HG02623 (cell line): ENCODE measurements at regions not wholly inside any gene's neighbourhood (a gene's known extent, or its start where the extent isn't known, plus 50 kb on each side); places are given as distances from the start of the nearest gene placed in this dataset.
"Not testable (repeated sequence)": the region's sequence is repeated elsewhere in the genome, so short reads cannot be mapped to it uniquely, and the experiment has no call there.

Experiments used
- ATAC-seq: cut with Tn5 transposase; IDR thresholded peaks from one replicate; pipeline ENCODE4 v1.9.1; 2021; ENCODE audit warnings: moderate library complexity; ENCODE audit not compliant: unreplicated experiment

DNA sequence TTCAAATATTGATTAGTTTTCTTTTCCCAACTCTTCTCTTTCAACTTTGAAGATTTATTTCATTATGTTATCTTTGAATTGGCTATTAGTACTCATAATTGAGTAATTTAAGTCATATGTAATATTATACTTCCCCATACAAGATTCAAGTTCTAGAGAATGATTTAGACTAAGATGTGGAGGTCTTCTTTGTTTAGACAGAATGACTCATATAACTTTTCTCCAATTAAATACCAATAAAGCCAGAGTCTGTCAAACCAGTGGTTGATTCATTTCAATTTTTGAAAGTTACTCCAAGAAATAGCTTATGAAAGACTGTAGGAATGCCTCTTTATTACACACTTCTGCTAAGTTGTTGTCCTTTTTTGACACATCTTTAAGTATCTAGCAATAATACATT, 115.8 kb upstream of the SLC35F3 start:
- no peak for ATAC-seq

DNA sequence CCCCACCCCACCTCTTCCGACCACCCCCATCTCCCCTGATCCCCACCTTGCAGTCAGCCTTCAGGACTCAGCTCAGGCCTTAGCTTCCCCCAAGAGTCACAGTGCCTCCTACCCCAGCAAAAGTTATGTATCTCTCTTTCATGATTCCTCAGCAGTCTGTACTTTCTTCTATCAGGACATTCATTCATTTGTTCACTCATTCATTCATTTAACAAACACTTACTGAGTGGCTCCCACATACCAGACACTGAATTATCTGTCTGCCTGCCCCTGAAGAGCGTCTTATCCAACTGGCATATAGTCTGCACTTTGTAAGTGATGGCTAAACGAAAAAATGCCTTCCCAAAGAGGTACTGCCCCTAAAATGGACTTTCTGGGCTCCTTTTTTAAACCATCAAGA, 114.4 kb upstream of the SLC35F3 start:
- ATAC-seq = no peak

DNA sequence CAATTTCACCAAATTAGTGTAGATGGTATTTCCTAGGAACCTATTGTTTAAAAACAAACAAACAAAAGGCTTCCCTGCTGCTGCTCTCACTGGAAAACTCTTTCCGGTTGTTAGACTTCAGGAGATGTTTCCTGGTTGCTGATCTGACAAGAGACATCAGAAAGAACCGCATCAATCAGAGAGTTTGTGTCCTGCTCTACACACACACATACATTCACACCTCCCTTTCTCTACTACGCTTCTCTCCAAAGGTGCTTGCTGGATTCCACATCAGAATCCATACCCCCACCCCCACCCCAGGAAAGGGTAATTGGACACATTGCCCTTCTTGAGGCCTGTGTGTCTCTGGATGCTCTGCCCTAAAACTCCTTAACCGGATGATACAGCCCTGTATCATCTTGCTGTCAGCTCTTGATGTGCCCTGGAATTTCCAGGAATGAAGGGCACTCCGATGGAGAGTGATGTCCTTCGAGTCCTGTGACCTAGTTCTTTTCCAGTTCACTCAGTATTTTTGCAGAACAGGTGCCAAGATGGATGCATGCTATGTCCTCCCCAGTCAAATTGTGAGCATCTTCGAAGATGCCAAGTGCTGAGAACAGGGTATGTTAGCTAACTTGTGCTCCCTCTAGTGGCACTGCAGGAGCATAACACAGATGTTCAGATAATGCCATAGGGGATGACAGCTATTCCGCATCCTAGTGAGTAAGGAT, 113.7 kb upstream of the SLC35F3 start:
- ATAC-seq = peak; percentile 96

DNA sequence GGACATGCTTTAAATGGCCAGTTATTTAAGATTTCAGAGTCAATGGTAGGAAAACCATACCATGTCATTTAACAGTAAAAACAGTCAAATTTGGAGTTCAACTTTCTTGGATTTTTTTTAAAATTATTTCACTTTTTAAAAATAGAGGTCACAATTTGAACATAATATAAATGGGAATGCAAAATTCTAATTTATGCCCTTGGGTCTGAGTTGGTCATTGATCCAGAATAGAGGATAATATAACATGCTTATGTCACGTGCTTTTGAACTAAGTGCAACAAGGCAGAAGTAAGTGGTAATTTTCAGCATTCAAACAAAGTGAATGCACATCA, 113.1 kb upstream of the SLC35F3 start:
- ATAC-seq = no peak

DNA sequence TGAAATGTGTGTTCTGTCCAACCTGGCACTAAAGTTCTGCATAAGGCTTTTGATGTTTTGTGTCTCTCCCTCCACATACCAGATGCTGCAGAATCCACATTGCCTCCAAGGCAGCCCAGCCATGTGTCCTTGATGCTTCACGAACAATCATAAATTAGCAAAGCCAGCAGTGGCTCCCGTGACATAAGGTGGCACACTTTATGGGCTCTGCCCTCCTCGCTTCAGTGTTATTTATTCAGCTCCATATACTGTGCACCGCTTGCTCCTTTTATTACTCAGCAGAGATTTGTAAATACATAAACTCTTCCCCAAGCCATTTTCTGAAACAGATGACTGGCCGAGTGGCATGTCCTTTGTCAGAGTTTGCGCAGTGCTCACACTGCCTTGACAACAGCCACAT, 112.8 kb upstream of the SLC35F3 start:
- no peak for ATAC-seq

DNA sequence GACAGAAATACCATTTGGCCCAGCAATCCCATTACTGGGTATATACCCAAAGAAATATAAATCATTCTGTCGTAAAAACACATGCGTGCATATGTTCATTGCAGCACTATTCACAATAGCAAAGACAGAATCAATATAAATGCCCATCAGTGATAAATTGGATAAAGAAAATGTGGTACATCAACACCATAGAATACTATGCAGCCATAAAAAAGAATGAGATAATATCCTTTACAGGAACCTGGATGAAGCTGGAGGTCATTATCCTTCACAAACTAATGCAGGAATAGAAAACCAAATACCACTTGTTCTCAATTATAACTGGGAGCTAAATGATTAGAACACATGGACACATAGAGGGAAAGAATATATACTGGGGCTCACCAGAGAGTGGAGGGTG, 109.6 kb upstream of the SLC35F3 start:
- ATAC-seq = no peak

DNA sequence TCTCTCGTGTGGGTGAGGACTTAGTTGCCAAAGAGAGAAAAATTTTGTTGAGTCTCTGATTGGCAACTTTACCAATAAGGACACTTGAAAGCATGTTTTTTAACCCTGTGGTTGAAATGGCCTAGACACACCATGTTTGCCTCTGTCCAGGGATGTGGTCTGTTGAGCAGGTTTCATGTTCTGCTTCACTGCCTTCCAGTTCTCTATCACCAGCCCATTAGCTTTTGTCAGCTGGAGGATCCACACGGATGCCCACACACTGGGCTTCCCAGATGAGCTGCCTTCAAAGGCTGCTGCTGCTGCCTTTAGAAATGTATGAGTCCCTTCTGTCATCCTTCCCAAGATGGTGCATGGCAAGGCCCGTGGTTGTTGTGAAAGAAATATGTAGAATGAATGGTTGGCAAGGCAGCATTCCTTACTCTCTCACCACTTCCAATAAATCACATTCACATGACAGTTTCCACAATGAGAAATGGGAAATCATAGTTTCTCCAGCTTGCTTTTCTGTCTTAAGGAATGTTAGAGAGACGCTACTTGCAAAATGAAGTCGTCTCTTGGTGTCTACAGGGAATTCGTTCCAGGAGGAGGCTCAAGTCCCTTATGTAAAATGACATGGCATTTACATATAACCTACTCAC, 108.2 kb upstream of the SLC35F3 start:
- ATAC-seq = no peak

DNA sequence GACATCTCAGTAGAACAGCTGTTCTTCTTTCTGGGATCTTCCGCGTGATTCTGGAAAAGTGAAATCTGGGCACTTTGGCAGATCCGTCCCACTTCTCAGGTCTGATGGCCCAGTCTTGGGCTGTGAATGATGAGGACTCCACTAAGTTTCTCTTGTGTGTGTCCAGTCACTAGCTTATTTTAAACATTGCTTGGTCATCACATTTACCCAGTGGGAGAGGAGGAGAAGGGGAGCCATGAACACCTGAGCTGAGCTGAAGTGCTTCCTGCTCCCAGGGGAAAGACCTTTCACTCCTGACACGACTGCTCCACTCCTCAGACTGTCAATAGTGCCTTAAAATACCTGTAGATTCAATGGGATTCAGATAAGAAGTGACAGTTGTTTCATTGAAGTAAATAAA, 101.9 kb upstream of the SLC35F3 start:
- ATAC-seq = no peak

DNA sequence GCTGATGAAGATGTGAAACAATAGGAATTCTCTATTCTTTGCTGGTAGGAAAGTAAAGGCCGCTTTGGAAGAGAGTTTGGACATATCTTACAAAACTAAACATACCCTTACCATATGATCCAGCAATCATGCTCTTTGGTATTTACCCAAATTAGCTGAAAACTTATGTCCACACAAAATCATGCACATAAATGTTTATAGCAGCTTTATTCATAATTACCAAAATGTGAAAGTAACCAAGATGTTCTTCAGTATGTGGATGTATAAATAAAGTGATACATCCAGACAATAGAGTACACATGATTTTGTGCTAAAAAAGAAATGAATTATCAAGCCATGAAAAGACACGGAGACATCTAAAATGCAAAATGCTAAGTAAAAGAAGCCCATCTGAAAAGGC, 98.7 kb upstream of the SLC35F3 start:
- no peak for ATAC-seq

DNA sequence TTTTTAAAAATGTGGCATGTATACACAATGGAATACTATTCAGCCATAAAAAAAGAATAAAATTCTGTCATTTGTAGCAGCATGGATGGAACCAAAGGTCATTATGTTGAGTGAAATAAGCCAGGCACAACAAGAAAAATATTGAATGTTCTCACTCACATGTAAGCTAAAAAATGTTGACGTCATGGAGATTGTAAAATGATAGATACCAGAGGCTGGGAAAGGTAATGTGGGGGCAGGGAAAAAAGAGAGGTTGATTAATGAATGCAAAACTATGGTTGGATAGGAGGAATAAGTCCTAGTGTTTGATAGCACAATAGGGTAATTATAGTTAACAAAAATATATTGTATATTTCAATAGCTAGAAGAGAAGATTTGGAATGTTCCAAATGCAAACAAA, 89.1 kb upstream of the SLC35F3 start:
- ATAC-seq = no peak

DNA sequence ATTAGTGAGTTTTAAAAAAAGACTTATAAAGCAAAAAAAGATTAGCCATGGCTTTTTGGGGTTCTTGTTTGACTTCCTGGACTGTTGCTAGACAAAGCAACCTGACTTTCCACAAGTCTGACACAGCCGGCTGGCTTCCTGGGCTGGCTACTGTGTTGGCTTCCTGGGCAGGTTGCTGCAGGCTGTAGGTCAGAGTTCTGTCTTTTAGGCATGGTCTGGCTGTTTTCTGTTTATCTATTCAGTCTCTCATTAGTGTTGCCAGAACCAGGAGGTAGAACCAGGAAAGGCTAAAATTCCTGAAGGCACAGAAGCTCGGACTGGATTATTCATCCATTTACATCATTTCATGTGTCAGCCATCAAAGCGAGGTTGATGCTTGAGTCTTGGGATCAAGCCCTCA, 88.6 kb upstream of the SLC35F3 start:
- no peak for ATAC-seq

DNA sequence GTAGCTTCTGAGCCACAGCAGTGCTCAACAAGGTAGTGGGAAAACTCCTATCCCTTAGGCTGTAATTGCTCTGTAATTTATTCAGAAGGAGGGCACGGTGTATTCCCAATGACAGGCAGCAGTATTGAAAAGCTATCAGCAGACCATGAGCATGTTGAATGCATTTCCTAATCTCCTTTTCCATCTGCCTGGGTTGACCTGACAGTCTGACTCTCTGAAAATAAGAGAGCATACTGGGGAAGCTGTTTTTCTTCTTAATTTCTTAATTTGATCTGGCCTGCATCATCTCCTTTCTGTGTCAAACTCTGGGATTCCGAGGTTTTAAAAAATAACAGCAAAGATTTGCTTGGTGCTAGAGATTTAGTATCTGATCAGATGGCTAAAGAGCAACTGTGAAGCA, 88.1 kb upstream of the SLC35F3 start:
- no peak for ATAC-seq

DNA sequence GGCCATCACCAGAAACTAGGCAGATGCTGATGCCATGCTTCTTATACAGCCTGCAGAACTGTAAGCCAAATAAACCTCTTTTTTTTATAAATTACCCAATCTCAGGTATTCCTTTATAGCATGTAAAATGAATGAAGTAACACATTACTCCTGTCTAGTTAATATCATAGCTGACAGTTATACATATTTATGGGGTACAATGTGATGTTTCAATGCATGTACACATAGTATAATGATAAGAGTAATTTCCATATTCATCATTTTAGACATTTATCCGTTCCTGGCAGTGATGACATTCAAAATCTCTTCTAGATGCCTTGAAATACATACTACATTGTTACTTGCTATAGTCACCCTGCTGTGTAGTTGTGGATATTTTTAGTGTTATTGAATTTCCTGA, 85.4 kb upstream of the SLC35F3 start:
- no peak for ATAC-seq

DNA sequence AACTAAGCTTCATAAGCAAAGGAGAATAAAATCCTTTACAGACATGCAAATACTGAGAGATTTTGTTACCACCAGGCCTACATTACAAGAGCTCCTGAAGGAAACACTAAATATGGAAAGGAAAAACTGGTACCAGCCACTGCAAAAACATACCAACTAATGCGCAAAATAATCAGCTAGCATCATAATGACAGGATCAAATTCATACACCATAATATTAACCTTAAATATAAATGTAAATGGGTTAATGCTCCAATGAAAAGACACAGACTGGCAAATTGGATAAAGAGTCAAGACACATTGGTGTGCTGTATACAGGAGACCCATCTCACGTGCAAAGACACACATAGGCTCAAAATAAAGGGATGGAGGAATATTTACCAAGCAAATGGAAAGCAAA, 80.3 kb upstream of the SLC35F3 start:
- not testable (repeated sequence) for ATAC-seq

DNA sequence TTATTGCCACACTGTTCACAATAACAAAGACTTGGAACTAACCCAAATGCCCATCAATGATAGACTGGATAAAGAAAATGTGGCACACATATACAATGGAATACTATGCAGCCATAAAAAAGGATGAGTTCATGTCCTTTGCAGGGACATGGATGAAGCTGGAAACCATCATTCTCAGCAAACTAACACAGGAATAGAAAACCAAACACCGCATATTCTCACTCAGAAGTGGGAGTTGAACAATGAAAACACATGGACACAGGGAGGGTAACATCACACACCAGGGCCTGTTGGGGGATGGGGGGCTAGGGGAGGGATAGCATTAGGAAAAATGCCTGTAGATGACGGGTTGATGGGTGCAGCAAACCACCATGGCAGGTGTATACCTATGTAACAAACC, 76.5 kb upstream of the SLC35F3 start:
- not testable (repeated sequence) for ATAC-seq

DNA sequence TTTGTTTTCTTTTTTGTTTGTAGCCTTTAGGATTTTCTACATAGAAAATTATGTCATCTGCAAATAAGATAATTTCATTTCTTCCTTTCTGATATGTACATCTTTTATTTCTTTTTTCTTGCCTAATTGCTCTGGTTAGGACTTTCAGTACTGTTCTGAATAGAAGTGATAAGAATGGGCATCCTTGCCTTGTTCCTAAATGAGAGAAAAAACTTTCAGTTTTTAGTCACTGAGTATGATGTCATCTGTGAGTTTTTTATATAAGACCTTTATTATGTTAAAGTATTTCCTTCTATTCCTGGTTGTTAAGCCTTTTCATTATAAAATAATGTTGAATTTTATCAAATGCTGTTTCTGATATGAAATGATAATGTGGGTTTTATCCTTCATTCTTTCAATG, 76.0 kb upstream of the SLC35F3 start:
- no peak for ATAC-seq

DNA sequence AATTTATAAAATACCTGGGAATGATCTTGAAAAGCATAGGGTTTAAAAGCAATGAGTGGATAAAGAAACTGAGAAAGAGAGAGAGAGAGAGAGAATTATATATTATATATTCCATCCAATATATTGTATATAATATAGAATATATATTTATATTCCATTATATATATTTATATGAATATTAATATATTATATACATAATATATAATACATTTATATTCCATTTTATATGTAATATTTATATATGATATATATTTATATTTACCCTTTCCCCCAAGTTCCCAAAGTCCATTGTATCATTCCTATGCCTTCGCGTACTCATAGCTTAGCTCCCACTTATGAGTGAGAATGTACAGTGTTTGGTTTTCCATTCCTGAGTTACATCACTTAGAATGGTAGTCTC, 69.9 kb upstream of the SLC35F3 start:
- no peak for ATAC-seq

DNA sequence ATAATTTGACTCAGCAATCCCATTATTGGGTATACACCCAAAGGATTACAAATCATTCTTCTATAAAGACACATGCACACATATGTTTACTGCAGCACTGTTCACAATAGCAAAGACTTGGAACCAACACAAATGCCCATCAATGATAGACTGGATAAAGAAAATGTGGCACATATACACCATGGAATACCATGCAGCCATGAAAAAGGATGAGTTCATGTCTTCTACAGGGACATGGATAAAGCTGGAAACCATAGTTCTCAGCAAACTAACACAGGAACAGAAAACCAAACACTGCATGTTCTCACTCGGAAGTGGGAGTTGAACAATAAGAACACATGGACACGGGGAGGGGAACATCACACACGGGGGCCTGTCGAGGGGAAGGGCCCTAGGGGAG, 66.3 kb upstream of the SLC35F3 start:
- ATAC-seq = not testable (repeated sequence)

DNA sequence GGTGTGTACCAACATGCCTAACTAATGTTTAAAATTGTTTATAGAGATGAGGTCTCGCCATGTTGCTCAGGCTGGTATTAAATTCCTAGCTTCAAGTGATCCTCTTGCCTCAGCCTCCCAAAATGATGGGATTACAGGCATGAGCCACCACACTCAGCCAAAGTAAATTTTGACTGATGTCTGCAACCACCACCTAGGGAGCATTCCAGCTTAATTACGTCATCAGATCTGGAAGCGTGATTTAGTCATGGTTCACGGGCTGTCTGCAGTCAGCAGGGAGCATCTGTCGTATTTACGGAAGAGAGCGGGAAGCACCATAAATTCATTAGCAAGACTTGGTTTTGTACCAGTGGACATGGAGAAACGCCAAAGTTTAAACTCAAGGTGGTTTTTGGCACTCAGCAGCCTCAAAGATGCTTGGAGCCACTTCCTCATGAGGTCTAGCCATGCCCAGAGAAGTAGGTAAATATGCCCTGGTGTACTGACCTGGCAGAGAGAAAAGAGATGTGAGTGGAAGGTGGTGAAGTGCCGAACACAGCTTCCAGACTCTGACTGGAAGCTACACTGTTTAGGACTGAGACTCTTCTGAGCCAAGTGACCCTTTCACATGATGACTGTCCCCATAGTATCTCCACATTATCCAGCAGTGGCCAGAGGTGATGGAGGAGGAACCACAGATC, 60.8 kb upstream of the SLC35F3 start:
- ATAC-seq = no peak

DNA sequence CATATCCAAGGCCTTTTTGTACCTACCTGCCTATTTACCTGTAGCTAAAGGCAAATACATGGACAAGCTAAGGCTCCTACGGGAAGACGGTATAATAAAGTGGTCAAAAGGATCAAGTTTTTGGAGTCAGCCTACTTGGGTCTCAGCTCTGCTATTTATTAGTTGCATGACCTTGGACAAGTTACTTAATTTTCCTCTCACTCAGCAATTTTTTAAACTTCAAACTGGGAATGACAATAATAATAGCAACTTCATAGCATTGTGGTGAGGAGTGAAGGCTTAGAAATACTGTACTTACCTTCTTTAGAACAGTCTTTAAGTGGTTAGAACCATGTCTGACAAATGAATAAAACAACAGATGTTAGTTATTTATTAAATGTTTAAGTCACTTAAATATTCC, 60.2 kb upstream of the SLC35F3 start:
- ATAC-seq = no peak

DNA sequence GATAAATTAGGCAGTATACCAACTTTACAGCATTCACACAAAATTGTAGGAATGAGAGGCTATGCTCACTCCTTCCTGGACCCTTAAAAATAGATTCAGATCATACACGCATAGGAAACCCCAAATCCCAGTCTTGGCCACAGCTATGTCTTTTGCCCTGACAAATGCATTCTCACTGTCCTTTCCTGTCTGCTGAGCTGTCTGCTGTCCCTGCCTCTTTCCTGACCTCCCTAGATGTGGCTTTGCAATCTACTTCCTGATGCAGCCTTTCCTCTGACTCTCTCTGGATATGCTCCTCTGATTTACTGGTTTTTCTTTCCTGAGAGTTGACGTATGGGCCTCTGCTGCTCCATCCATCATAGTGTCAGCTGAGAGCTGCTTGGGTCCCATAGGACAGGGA, 59.8 kb upstream of the SLC35F3 start:
- ATAC-seq = no peak
